ENCODE measurements at regions not wholly inside any gene's neighbourhood (a gene's known extent, or its start where the extent isn't known, plus 50 kb on each side); places are given as distances from the start of the nearest gene placed in this dataset.

DNA sequence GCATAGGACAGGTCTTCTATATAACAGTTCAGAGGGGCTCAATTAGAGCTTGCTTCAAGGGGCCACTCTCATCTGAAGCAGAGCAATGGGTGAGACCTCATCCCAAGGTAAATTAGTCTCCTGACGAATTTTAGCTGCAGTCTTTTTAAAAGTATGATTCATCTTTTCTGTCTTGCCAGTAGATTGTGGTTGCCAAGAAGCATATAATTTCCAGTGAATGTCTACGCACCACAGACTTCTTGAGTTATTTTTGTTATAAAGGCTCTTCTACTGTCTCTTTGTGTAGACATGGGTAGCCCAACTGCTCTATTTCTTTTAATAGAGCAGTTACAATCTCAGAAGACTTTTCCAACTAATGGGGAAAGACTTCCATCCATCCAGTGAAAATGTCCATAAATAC, 108.9 kb upstream of the FMN2 start:
- TF ChIP-seq, protein P1, sequence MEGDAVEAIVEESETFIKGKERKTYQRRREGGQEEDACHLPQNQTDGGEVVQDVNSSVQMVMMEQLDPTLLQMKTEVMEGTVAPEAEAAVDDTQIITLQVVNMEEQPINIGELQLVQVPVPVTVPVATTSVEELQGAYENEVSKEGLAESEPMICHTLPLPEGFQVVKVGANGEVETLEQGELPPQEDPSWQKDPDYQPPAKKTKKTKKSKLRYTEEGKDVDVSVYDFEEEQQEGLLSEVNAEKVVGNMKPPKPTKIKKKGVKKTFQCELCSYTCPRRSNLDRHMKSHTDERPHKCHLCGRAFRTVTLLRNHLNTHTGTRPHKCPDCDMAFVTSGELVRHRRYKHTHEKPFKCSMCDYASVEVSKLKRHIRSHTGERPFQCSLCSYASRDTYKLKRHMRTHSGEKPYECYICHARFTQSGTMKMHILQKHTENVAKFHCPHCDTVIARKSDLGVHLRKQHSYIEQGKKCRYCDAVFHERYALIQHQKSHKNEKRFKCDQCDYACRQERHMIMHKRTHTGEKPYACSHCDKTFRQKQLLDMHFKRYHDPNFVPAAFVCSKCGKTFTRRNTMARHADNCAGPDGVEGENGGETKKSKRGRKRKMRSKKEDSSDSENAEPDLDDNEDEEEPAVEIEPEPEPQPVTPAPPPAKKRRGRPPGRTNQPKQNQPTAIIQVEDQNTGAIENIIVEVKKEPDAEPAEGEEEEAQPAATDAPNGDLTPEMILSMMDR (IDR thresholded peaks at IDR 0.05) = no peak
- no peak for TF ChIP-seq EZH2phosphoT487 (IDR thresholded peaks at IDR 0.05)
